Skeletal muscle tissue (tissue), 3 donors: ENCODE measurements at regions not wholly inside any gene's neighbourhood (a gene's known extent, or its start where the extent isn't known, plus 50 kb on each side); places are given as distances from the start of the nearest gene placed in this dataset.
"Not testable (repeated sequence)": the region's sequence is repeated elsewhere in the genome, so short reads cannot be mapped to it uniquely, and the experiment has no call there.

Source experiments
- H3K27ac ChIP-seq: one replicate; pipeline ENCODE4 v1.7.0; 2013; ENCODE audit warnings: mild to moderate bottlenecking, low read depth, low read length, inconsistent platforms
- H3K27me3 ChIP-seq, 3 donors: one replicate each; pipeline ENCODE4 v1.7.0; 2013; ENCODE audit warnings: low read length in 3 of 3; ENCODE audit not compliant: control insufficient read depth in 3 of 3, insufficient read depth in 3 of 3
- H3K36me3 ChIP-seq, 3 donors: one replicate each; pipeline ENCODE4 v1.7.0; 2013; ENCODE audit warnings: low read length in 3 of 3; ENCODE audit not compliant: control insufficient read depth in 3 of 3, insufficient read depth in 3 of 3
- H3K4me1 ChIP-seq, 3 donors: one replicate each; pipeline ENCODE4 v1.7.0; 2013; ENCODE audit warnings: low read length in 3 of 3, mild to moderate bottlenecking in 3 of 3; ENCODE audit not compliant: control insufficient read depth in 3 of 3, insufficient read depth in 3 of 3
- H3K4me3 ChIP-seq, 3 donors: one replicate each; pipeline ENCODE4 v1.7.0; 2013; ENCODE audit warnings: low read length in 3 of 3
- H3K9ac ChIP-seq, 3 donors: one replicate each; pipeline ENCODE4 v1.7.0; 2013; ENCODE audit warnings: low read length in 3 of 3, mild to moderate bottlenecking in 3 of 3, moderate library complexity in 2 of 3, low read depth in 1 of 3
- H3K9me3 ChIP-seq, 3 donors: one replicate each; pipeline ENCODE4 v1.7.0; 2013; ENCODE audit warnings: low read length in 3 of 3; ENCODE audit not compliant: control insufficient read depth in 3 of 3
- donor health status: Osteomylitis.

DNA sequence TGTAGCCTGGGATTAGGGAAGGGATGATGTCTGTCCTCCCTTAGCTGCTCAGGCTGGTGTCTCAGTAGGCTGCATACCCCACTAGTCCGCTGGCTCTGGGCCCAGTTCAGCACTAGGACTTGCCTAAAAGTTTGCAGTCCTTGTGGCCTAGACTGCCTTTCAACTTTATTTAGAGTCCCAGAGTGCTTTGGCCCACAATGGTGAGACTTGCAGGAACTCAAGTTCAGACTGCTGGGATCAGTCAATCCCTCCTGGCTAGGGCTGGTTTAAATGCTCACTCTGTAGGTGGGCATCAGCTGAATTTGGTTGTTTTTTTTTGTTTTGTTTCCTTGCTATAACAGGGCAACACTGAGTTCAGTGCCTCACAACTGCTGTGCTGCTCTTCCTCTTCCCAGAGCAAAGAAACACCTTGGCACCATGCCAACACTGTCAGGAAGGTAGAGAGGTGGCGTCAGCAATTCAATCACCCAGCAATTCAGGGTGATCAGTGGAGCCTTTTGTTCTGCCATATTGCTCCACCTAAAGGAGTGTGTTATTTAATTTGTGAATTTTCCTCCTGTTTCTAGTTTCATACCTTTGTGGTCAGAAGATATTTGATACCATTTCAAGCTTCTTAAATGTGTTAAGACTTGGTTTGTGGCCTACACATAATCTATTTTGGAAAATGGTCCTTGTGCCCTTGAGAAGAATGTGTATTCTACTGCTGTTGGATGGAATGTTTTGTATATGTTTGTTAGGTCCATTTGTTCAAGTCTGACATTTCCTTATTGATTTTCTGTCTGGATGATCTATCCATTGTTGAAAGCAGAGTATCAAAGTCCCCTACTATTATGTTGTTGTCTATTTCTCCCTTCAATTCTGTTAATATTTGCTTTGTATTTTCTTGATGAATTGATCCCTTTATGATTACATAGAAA lies 284.0 kb upstream of the PMFBP1 start:
- Histone ChIP-seq H3K9me3 (peaks cover 0 to 2% (median 0%) of the 10 kb centered on the region in 3 donors), H3K27ac (no peak overlapping the region), H3K27me3 (no peaks in the 10 kb centered on the region), H3K36me3 (no peaks in the 10 kb centered on the region), H3K9ac (no peak overlapping the region), H3K4me1 (no peaks in the 10 kb centered on the region), H3K4me3 (no peak overlapping the region)

DNA sequence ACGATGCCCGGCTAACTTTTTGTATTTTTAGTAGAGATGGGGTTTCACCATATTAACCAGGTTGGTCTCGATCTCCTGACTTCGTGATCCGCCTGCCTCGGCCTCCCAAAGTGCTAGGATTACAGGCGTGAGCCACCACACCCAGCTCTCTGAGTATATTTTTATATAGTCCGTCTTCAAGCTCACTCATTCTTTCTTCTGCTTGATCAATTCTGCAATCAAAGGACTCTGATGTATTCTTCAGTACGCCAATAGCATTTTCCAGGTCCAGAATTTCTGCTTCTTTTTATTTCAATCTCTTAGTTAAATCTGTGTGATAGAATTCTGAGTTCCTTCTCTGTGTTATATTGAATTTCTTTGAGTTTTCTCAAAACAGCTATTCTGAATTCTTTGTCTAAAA lies 281.9 kb upstream of the PMFBP1 start:
- H3K36me3 ChIP-seq, H3K27ac ChIP-seq, H3K27me3 ChIP-seq, H3K4me3 ChIP-seq, H3K4me1 ChIP-seq, H3K9me3 ChIP-seq, H3K9ac ChIP-seq: not testable (repeated sequence)

DNA sequence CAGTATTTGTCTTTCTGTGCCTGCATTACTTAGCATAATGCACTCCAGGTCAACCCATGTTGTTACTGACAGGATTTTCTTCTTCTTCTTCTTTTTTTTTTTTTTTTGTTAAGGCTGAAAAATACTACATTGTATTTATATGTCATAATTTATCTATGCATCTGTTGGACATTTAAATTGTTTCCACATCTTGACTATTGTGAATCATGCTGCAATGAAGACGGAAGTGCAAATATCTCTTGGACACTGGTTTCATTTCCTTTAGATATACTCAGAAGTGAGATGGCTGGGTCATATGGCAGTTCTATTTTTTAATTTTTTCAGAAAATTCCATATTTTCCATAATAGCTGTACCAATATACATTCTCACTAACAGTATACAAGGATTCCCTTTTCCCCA lies 272.7 kb upstream of the PMFBP1 start:
- H3K4me1 ChIP-seq, result no peaks in the 10 kb centered on the region
- H3K4me3 ChIP-seq, result no peak overlapping the region
- no peak overlapping the region for H3K9ac ChIP-seq
- no peaks in the 10 kb centered on the region for H3K36me3 ChIP-seq
- H3K27ac ChIP-seq, result no peak overlapping the region
- no peaks in the 10 kb centered on the region for H3K9me3 ChIP-seq
- H3K27me3 ChIP-seq, result no peaks in the 10 kb centered on the region

DNA sequence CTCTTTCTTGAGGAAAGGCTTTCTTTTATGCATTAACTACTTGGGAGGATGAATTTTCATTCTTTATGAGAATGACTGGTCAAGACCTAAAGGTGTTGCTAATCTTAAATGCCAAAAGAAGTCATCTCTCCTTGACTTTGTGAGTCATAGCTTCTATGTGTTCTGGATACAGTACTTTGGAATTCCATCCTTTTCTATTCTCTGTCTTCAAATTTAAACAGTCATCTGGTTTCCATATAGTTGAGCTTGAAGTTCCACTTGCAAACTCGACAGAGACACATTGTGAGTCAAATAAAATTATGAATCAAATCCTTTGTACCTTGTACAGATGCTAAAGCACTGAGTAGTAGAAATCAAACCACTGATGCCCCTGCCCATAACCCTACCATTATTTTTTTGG lies 271.9 kb upstream of the PMFBP1 start:
- H3K9me3 ChIP-seq, result no peaks in the 10 kb centered on the region
- H3K4me1 ChIP-seq, result no peaks in the 10 kb centered on the region
- no peak overlapping the region for H3K9ac ChIP-seq
- no peaks in the 10 kb centered on the region for H3K27me3 ChIP-seq
- H3K36me3 ChIP-seq, result no peaks in the 10 kb centered on the region
- no peak overlapping the region for H3K4me3 ChIP-seq
- H3K27ac ChIP-seq, result no peak overlapping the region

DNA sequence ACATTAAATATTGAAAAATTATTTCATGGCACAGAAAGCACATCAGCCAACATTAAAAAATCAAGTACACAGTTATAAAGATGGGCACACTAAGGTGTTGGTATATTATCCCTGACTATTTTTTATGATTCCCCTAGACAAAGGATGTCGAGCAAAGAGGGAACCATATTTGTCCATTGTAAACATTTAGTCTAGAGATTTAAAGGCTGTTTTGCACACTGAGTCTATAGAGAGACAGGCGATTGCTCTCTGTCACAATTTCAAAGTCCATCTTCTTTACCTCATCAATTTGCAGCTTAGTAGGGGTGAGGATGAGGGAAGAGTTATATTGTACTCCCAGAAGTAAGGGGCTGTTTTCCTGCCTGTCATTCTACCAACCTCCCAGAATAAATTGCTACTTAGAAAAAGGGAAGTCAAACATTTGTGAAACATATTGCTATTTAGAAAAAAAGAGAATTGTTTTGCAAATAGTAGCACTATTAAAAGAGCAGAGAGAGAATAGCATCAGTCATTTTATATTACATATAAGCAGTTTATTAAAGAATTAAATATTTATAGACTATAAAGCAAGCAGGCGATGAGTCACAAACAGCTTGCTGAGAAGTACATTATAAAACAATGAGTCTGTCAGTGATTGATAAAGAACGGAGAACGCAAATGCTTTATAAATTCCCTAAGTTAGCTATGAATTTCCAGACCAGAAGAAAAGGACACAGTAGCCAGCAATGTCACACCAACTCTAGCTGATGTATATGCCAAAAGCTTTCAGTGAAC lies 270.6 kb upstream of the PMFBP1 start:
- no peak overlapping the region for H3K27ac ChIP-seq
- no peak overlapping the region for H3K4me3 ChIP-seq
- no peaks in the 10 kb centered on the region for H3K4me1 ChIP-seq
- no peaks in the 10 kb centered on the region for H3K27me3 ChIP-seq
- H3K9ac ChIP-seq, result no peak overlapping the region
- H3K36me3 ChIP-seq, result no peaks in the 10 kb centered on the region
- no peaks in the 10 kb centered on the region for H3K9me3 ChIP-seq

DNA sequence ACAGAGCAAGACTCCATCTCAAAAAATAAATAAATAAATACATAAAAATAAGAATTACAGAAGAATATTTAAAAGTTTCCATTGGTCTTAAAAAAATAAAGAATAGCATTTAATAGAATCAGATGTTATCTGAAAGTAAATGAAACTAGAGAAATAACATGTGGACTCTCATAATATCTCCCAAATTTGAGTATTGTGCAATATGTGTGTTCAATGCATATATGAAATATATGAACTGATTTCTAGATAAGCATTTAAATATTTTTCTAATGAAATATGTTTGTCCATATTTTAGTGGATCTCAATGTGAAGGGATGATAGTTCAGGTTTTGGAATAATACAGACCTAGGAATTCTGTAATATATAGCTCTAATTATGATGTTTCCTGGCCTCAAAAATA lies 265.9 kb upstream of the PMFBP1 start:
- Histone ChIP-seq H3K9me3 (peaks cover 0 to 3% (median 0%) of the 10 kb centered on the region in 3 donors), H3K4me3 (no peak overlapping the region), H3K27ac (no peak overlapping the region)

DNA sequence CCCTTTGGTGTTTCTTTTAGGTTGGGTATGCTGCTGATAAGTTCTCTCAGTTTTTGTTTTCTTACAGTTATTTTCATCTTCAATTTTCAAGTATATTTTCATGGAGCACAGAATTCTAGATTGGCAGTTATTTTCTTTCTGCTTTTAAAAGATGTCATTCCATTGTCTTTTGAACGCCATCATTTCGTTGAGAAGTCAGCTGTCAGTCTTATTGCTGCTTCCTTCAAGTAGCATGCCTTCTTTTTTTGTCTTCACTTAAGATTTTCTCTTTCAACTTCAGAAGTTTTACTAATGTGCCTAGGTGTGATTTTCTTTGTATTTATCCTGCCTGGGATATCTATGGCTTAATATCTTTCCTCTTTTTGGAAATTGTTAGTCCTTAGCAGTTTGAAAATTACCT lies 262.2 kb upstream of the PMFBP1 start:
- no peak overlapping the region for H3K27ac ChIP-seq
- peaks cover 0 to 3% (median 0%) of the 10 kb centered on the region in 3 donors for H3K9me3 ChIP-seq
- no peak overlapping the region for H3K9ac ChIP-seq
- H3K4me1 ChIP-seq, result no peaks in the 10 kb centered on the region
- H3K4me3 ChIP-seq, result no peak overlapping the region
- no peaks in the 10 kb centered on the region for H3K27me3 ChIP-seq
- H3K36me3 ChIP-seq, result no peaks in the 10 kb centered on the region

More for the DNA sequence above, 265.9 kb upstream of the PMFBP1 start:
- H3K36me3 ChIP-seq, result no peaks in the 10 kb centered on the region
- no peaks in the 10 kb centered on the region for H3K27me3 ChIP-seq
- H3K4me1 ChIP-seq, result no peaks in the 10 kb centered on the region
- no peak overlapping the region for H3K9ac ChIP-seq

DNA sequence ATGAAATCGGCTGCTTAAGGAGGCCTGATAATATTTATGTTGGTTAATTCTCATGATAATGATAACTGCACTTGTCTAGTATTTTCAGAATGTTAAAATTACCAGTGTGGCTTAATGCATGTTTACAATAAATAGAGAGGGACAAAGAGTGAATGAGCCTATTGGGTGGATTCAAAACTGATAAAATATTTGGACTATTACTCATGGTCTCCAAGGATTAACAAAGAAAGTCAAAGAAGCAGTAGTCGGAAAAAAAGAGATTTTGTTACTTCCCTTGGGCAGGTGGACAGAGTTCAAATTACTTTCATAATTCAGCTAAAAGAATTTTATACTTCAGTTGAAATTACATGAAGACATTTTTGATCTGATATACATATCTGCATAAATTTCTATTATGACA lies 258.2 kb upstream of the PMFBP1 start:
- no peak overlapping the region for H3K4me3 ChIP-seq
- no peaks in the 10 kb centered on the region for H3K36me3 ChIP-seq
- no peaks in the 10 kb centered on the region for H3K4me1 ChIP-seq
- H3K9ac ChIP-seq, result no peak overlapping the region
- no peak overlapping the region for H3K27ac ChIP-seq
- no peaks in the 10 kb centered on the region for H3K27me3 ChIP-seq
- peaks cover 0 to 3% (median 0%) of the 10 kb centered on the region in 3 donors for H3K9me3 ChIP-seq

DNA sequence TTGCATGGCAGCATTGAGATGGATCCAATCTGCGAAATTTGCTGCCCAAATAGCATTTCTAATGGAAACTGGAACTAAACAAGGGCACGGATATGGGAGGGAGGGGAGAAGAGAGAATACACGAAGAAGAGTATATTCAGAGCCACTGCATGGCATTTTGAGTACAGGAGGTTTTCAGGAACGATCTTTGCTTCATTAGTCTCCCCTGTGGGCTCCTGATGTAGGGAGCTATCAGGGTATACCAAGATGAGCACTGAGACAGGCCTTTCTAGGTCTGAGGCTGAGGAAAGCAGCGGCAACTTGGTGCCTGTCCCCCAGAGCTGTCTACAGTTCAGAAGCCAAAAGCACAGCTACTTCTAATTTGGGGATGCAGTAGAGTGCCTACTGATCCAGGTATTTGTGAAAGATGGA lies 257.7 kb upstream of the PMFBP1 start:
- Histone ChIP-seq H3K27ac (no peak overlapping the region), H3K9ac (no peak overlapping the region)

More for the DNA sequence above, 257.7 kb upstream of the PMFBP1 start:
- Histone ChIP-seq H3K4me1 (no peaks in the 10 kb centered on the region), H3K9me3 (peaks cover 0 to 3% (median 0%) of the 10 kb centered on the region in 3 donors), H3K36me3 (no peaks in the 10 kb centered on the region), H3K27me3 (no peaks in the 10 kb centered on the region), H3K4me3 (no peak overlapping the region)
